Activated naive CD8-positive, alpha-beta T cell treated with anti-CD3 and anti-CD28 coated beads, Interleukin-2, amount 50 U/mL, for 16 hours (primary cell): ENCODE measurements at regions not wholly inside any gene's neighbourhood (a gene's known extent, or its start where the extent isn't known, plus 50 kb on each side); places are given as distances from the start of the nearest gene placed in this dataset.

ENCODE experiments used
- DNase-seq: peaks from one replicate; pipeline ENCODE4 v3.0.0-alpha.2; 2020; ENCODE audit warnings: low read depth, low spot score

- DNase-seq = no peak
Measured at GRCh38 chr18:77444385-77444784, 194.7 kb downstream of the GALR1 start.

GRCh38 chr18:77448046-77448445, 198.4 kb downstream of the GALR1 start:
- DNase-seq = no peak

GRCh38 chr18:77455004-77455403, 205.4 kb downstream of the GALR1 start:
- DNase-seq = no peak

GRCh38 chr18:77457681-77458080, 208.0 kb downstream of the GALR1 start:
- no peak for DNase-seq

GRCh38 chr18:77461062-77461688, 211.5 kb downstream of the GALR1 start:
- no peak for DNase-seq

GRCh38 chr18:77464917-77465316, 215.3 kb downstream of the GALR1 start:
- no peak for DNase-seq

- DNase-seq = no peak
Measured at GRCh38 chr18:77466890-77467289, 217.2 kb downstream of the GALR1 start.

GRCh38 chr18:77469131-77469530, 219.5 kb downstream of the GALR1 start:
- DNase-seq = no peak

GRCh38 chr18:77470569-77471413, 221.1 kb downstream of the GALR1 start:
- no peak for DNase-seq

- no peak for DNase-seq
Measured at GRCh38 chr18:77472509-77472908, 222.9 kb downstream of the GALR1 start.

- DNase-seq = no peak
Measured at GRCh38 chr18:77478646-77479442, 229.2 kb downstream of the GALR1 start.

- DNase-seq = no peak
Measured at GRCh38 chr18:77481541-77481940, 231.9 kb downstream of the GALR1 start.

GRCh38 chr18:77482190-77483085, 232.8 kb downstream of the GALR1 start:
- DNase-seq = no peak

GRCh38 chr18:77486985-77487384, 237.3 kb downstream of the GALR1 start:
- DNase-seq = no peak

- no peak for DNase-seq
Measured at GRCh38 chr18:77487951-77488740, 238.5 kb downstream of the GALR1 start.

- DNase-seq = no peak
Measured at GRCh38 chr18:77495079-77495478, 245.4 kb downstream of the GALR1 start.

- no peak for DNase-seq
Measured at GRCh38 chr18:77495982-77496690, 246.5 kb downstream of the GALR1 start.

- no peak for DNase-seq
Measured at GRCh38 chr18:77501266-77501665, 251.6 kb downstream of the GALR1 start.

- DNase-seq = no peak
Measured at GRCh38 chr18:77505499-77505898, 255.9 kb downstream of the GALR1 start.

- DNase-seq = no peak
Measured at GRCh38 chr18:77512152-77512551, 262.5 kb downstream of the GALR1 start.
